AG09309 (cell line): ENCODE measurements at regions not wholly inside any gene's neighbourhood (a gene's known extent, or its start where the extent isn't known, plus 50 kb on each side); places are given as distances from the start of the nearest gene placed in this dataset.

Source experiments
- DNase-seq: peaks from one replicate; pipeline ENCODE4 v3.0.0-alpha.2; 2010; ENCODE audit warnings: low read depth
- H3K4me3 ChIP-seq: 2 replicates; pipeline ENCODE4 v1.5.1; 2011; ENCODE audit warnings: mild to moderate bottlenecking, low read depth, low read length, moderate library complexity; ENCODE audit not compliant: control insufficient read depth
- CTCF ChIP-seq: IDR thresholded peaks from 2 replicates; pipeline ENCODE4 v1.5.1; 2011; ENCODE audit warnings: mild to moderate bottlenecking, low read depth, low read length, inconsistent platforms; ENCODE audit not compliant: insufficient read depth, control insufficient read depth; ENCODE audit errors: missing control alignments

DNA sequence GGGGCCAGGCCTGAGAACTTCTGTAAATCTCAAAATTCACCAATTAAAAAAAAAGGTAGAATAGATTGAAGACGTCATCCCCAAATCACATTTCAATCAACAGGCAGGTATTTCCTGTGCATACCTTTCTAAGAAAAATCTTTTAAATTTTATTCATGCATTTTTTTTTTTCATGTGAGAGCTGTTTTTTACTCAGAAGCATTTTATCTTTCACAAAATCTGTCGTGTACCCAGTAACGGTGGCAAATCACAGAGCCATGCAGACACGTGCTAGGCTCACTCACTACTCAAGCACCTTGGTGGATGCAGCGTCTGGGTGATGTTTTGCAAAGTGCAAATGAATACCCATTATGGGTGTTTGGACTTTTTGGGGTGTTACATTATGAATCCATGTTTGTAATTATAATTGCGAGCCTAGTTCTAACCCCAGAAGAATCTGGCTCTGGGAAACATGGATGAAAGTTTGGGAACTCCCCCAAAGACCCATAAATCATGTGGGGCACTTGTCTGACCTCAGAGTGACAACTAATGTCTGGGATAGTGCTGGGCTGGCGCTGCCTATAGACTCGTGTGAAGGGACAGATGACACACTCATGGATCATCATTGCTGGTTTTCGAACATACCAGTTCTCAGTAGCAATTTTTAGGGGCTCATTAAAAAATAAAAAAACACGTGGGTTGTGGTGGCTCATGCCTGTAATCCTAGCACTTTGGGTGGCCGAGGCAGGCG, 335.2 kb downstream of the LPIN1 start:
- no peak for DNase-seq
- H3K4me3 ChIP-seq, result no peak overlapping the region
- no peak for TF ChIP-seq CTCF

DNA sequence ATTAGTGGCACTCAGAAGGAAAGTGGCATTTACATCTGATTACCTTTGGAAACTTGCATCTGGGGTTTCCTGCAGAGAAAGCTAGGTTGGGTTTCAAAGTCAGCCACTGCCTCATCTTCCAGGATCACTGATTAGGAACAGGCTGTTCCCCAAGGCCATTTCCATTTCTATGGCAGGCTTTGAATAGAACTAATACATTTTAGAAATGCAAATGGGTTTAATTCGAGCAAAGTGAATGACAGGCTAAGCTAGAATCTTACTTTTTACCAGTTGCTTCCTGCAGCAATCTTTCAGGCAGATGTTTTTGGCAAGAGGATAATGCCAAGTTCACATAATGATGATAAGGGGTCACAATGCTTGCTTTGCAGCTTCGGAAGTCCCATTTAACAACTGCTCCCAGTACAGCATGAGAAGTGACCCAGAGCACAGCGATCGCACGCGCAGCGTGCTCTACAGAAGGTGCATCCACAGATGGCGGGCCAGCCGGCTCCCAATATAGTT, 336.7 kb downstream of the LPIN1 start:
- no peak for TF ChIP-seq CTCF

DNA sequence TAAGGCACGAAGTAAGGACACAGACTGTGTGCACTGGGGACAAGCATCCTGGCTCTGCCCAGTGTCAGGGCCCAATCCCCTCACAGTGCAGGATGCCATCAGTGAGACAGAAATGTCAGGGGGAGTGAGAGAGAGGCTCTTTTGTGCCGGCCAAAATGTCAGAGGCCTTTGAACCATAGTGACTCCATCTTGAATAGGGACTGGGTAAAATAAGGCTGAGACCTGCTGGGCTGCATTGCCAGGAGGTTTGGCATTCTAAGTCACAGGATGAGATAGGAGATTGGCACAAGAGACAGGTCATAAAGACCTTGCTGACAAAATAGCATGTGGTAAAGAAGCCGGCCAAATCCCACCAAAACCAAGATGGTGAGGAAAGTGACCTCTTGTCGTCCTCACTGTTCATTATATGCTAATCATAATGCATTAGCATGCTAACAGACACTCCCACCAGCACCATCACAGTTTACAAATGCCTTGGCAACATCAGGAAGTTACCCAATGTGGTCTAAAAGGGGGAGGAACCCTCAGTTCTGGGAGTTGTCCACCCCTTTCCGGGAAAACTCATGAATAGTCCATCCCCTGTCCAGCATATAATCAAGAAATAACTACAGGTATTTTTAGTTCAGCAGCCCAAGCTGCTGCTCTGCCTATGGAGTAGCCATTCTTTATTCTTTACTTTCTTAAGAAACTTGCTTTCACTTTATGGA, 337.4 kb downstream of the LPIN1 start:
- TF ChIP-seq CTCF, result no peak
- H3K4me3 ChIP-seq, result no peak overlapping the region
- no peak for DNase-seq

More for the DNA sequence above, 336.7 kb downstream of the LPIN1 start:
- H3K4me3 ChIP-seq, result no peak overlapping the region
- DNase-seq, result no peak

DNA sequence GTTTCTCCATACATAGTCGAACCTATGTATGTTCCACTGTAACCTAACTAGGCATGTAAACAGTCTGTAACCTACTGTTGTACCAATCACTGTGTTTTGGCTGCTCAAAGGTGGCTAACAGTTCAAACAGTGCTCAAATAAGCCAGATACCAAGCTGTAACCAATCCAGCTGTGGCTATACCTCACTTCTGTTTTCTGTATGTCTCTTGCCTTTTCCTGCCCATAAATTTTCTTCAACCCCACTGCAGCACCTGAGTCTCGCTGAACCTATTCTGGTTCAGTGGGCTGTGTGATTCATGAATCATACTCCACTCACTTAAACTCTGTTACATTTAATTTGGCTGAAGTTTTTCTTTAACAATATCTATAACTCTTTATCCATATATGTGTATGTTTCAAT, 340.7 kb downstream of the LPIN1 start:
- DNase-seq, result no peak
- TF ChIP-seq CTCF, result no peak
- no peak overlapping the region for H3K4me3 ChIP-seq

DNA sequence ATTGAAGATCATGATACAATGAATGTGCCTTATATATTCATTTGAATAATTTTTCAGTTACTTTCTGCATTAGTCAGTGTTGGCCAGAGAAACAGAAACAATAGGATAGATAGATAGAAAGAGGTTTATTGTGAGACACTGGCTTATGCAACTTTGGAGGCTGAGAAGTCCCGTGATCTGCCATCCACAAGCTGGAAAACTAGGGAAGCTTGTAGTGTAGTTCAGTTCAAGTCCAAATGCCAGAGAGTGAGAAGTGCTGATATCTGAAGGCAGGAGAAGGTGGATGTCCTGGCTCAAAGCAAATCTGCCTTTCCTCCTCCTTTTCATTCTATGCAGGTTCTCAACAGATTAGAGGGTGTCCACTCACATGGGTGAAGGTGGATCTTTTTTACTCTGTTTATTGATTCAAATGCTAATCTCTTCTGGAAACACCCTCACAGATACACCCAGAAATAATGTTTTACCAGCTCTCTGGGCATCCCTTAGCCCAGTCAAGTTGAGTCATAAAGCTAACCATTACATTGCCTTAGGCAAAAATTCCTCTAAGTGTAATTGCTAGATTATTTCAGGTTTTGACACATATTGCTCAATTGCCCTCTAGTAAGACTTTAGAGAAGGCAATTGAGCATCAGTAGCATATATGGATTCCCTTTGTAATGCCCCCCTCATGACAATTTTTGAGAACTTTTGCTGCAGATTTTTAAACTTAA, 341.4 kb downstream of the LPIN1 start:
- peak; percentile 53 for DNase-seq
- TF ChIP-seq CTCF, result no peak
- no peak overlapping the region for H3K4me3 ChIP-seq

DNA sequence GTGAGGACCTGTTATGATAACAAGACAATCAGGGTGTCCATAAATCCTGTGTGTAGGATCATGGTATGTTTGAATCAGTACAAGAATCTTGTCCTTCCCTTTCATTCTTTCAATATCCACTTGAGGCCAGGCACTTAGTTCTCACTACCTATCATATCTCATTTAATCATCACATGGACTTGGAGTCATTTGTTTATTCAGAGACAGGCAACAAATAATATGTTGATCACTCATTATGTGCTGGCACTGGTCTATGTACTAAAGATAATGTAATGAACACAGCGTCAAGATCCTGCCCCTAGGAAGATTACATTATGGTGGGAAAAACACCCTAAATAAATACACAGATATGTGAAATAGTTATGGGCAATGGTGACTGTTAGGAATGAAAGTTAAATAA, 342.6 kb downstream of the LPIN1 start:
- no peak overlapping the region for H3K4me3 ChIP-seq
- TF ChIP-seq CTCF, result no peak
- DNase-seq, result no peak
